KMS-11 (cell line): ENCODE measurements at regions not wholly inside any gene's neighbourhood (a gene's known extent, or its start where the extent isn't known, plus 50 kb on each side); places are given as distances from the start of the nearest gene placed in this dataset.

Source experiments
- H2AFZ ChIP-seq: fragments of 200-600 bp; sonication (generic); 2 replicates; pipeline ENCODE4 v1.6.1; 2016; ENCODE audit warnings: antibody characterized with exemption, mixed run types, low read depth
- H3K27ac ChIP-seq: fragments of 200-600 bp; sonication (generic); 2 replicates; pipeline ENCODE4 v1.6.1; 2016; ENCODE audit warnings: mild to moderate bottlenecking, mixed run types
- H3K27me3 ChIP-seq: fragments of 200-600 bp; sonication (generic); 2 replicates; pipeline ENCODE4 v1.6.1; 2017; ENCODE audit warnings: mild to moderate bottlenecking, low read depth, mixed run types, moderate library complexity; ENCODE audit not compliant: insufficient read depth
- H3K36me3 ChIP-seq: fragments of 200-600 bp; sonication (generic); 2 replicates; pipeline ENCODE4 v1.6.1; 2017; ENCODE audit warnings: mild to moderate bottlenecking, mixed run types; ENCODE audit not compliant: insufficient read depth
- H3K4me1 ChIP-seq: fragments of 200-600 bp; sonication (generic); 2 replicates; pipeline ENCODE4 v1.6.1; 2016; ENCODE audit warnings: mild to moderate bottlenecking, low read depth, mixed run types; ENCODE audit not compliant: poor library complexity, severe bottlenecking
- H3K4me2 ChIP-seq: fragments of 200-600 bp; sonication (generic); 2 replicates; pipeline ENCODE4 v1.7.0; 2016; ENCODE audit warnings: mild to moderate bottlenecking, mixed run types
- H3K4me3 ChIP-seq: fragments of 200-600 bp; sonication (generic); IDR thresholded peaks from 2 replicates; pipeline ENCODE4 v1.6.1; 2017; ENCODE audit warnings: low read depth, low read length, mixed read lengths; ENCODE audit not compliant: insufficient read depth
- H3K79me2 ChIP-seq: fragments of 200-600 bp; sonication (generic); 2 replicates; pipeline ENCODE4 v1.6.1; 2016; ENCODE audit warnings: low read depth, mixed run types; ENCODE audit not compliant: insufficient read depth
- H3K9ac ChIP-seq: fragments of 200-600 bp; sonication (generic); 2 replicates; pipeline ENCODE4 v1.6.1; 2016; ENCODE audit warnings: mild to moderate bottlenecking, mixed run types
- H4K20me1 ChIP-seq: fragments of 200-600 bp; sonication (generic); 2 replicates; pipeline ENCODE4 v1.6.1; 2016; ENCODE audit warnings: mild to moderate bottlenecking, mixed run types; ENCODE audit not compliant: insufficient read depth
- TF ChIP-seq, protein P1 (sequence below): fragments of 200-600 bp; sonication (generic); conservative IDR thresholded peaks from 2 replicates; pipeline ENCODE4 v1.6.1; 2017; ENCODE audit warnings: low read depth, mild to moderate bottlenecking, antibody characterized with exemption, low read length, moderate library complexity, mixed read lengths

DNA sequence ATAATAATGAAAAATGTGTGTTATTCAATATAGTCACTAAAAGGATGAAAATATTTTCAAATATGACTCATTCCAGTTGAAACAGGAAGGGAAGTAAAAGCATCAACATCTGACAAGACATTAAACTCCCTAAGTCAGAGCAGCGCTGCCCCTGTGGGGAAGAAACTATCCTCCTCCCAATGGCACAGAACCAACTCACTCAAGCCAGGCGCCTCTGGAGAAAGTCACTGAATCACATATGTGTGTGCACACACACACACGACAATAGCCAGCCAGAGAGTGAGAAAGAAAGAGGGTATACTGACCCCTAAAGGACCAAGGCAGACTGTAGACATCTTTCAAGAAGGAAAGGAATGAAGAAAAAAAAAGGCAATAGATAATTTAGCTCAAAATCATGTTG, 126.9 kb downstream of the SETD4 start:
- Histone ChIP-seq H3K4me2 (no peak overlapping the region), H3K9ac (no peak overlapping the region), H3K4me1 (no peaks in the 10 kb centered on the region), H3K27ac (no peak overlapping the region), H4K20me1 (no peaks in the 10 kb centered on the region), H2AFZ (no peak overlapping the region), H3K4me3 (no peak overlapping the region), H3K27me3 (no peaks in the 10 kb centered on the region), H3K36me3 (no peaks in the 10 kb centered on the region), H3K79me2 (no peaks in the 10 kb centered on the region)
- TF ChIP-seq, protein P1, sequence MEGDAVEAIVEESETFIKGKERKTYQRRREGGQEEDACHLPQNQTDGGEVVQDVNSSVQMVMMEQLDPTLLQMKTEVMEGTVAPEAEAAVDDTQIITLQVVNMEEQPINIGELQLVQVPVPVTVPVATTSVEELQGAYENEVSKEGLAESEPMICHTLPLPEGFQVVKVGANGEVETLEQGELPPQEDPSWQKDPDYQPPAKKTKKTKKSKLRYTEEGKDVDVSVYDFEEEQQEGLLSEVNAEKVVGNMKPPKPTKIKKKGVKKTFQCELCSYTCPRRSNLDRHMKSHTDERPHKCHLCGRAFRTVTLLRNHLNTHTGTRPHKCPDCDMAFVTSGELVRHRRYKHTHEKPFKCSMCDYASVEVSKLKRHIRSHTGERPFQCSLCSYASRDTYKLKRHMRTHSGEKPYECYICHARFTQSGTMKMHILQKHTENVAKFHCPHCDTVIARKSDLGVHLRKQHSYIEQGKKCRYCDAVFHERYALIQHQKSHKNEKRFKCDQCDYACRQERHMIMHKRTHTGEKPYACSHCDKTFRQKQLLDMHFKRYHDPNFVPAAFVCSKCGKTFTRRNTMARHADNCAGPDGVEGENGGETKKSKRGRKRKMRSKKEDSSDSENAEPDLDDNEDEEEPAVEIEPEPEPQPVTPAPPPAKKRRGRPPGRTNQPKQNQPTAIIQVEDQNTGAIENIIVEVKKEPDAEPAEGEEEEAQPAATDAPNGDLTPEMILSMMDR, result no peak

DNA sequence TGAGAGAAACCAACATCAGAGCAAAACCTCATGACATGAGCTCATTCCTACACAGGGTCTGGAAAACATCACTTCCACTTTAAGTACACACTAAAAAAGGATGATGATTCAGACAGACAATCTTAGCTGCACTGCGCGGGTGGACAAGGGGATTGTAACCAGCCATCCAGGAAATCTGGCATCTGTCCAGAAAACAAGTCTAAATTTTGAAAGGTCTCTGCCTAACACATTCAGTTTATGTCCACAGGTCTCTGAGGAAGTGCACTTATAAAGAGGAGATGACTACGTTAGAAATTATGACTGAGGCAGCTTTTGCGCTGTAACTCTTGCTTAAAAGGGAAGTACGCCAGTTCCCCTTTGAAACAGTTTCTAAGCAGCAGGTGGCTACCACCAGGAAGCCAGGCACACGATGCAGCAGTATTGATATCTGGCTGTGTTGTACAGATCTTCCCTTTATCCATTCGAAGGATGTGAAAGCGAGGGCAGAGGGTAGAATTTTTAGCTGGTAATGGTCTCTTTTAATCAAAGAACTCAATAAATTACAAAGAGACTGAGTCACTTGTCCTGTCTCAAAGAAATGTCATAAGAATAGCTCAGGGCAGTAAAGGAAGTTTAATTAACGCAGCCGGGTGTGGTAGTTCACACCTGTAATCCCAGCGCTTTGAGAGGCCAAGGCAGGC, 128.0 kb downstream of the SETD4 start:
- no peaks in the 10 kb centered on the region for H4K20me1 ChIP-seq
- H3K4me1 ChIP-seq, result no peaks in the 10 kb centered on the region
- no peak overlapping the region for H2AFZ ChIP-seq
- H3K4me3 ChIP-seq, result no peak overlapping the region
- H3K79me2 ChIP-seq, result no peaks in the 10 kb centered on the region
- H3K4me2 ChIP-seq, result no peak overlapping the region
- H3K27me3 ChIP-seq, result no peaks in the 10 kb centered on the region
- TF ChIP-seq, protein P1, result no peak
- H3K36me3 ChIP-seq, result no peaks in the 10 kb centered on the region
- no peak overlapping the region for H3K9ac ChIP-seq
- H3K27ac ChIP-seq, result no peak overlapping the region

DNA sequence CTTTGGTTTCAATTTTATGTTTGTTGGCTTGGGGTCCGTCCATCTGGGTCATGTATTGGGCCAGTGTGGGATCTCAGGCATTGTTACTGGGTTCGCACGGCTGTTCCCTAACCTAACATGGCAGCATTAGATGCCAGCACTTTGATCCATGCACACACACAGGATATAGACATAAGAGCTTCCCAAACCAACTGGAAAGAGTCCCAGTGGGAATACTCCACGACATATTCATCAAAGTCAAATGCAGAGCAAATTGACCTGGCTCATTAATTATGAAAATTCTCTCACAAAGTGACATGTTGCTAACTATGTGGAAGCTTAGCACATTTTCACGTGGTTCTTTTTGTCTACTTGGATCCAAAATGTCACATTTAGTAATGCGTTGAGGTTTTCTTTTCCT, 130.4 kb downstream of the SETD4 start:
- Histone ChIP-seq H3K27me3 (no peaks in the 10 kb centered on the region), H3K9ac (no peak overlapping the region), H4K20me1 (no peaks in the 10 kb centered on the region), H3K4me2 (no peak overlapping the region), H3K4me3 (no peak overlapping the region), H2AFZ (no peak overlapping the region), H3K36me3 (no peaks in the 10 kb centered on the region), H3K79me2 (no peaks in the 10 kb centered on the region), H3K4me1 (no peaks in the 10 kb centered on the region), H3K27ac (no peak overlapping the region)
- TF ChIP-seq, protein P1, result no peak

DNA sequence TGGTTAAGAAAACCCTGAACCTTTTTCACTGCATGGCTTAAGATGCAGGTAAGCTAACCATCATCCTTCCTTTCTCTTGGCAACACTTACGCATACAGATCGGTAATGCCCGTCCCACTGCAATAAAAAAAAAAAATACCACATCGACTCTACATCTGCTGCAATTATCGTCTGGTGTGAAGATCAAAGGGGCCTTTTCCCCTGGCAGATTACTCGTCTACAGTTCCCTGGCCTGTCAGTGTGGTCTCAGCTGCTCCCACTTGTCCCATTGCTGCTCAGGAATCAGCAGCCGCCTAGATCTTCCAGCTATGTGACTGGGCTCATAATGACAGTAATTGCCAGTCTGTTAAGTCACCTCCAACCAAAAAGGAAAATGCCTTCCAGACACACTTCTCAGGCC, 133.1 kb downstream of the SETD4 start:
- Histone ChIP-seq H3K79me2 (no peaks in the 10 kb centered on the region), H3K4me1 (no peaks in the 10 kb centered on the region), H3K4me3 (no peak overlapping the region), H3K4me2 (no peak overlapping the region), H2AFZ (no peak overlapping the region), H4K20me1 (no peaks in the 10 kb centered on the region), H3K27ac (no peak overlapping the region), H3K36me3 (no peaks in the 10 kb centered on the region), H3K9ac (no peak overlapping the region), H3K27me3 (no peaks in the 10 kb centered on the region)
- TF ChIP-seq, protein P1, result no peak
